GM23248 (cell line): ENCODE measurements at regions not wholly inside any gene's neighbourhood (a gene's known extent, or its start where the extent isn't known, plus 50 kb on each side); places are given as distances from the start of the nearest gene placed in this dataset.

Experiments used
- DNase-seq: peaks from one replicate; pipeline ENCODE4 v3.0.0-alpha.2; 2015
- H2AFZ ChIP-seq: fragments of 200-600 bp; sonication (generic); 2 replicates; pipeline ENCODE4 v1.6.1; 2016; ENCODE audit warnings: antibody characterized with exemption
- H3F3A ChIP-seq: fragments of 200-600 bp; sonication (generic); 2 replicates; pipeline ENCODE4 v1.6.1; 2016; ENCODE audit warnings: mild to moderate bottlenecking, antibody characterized with exemption, mixed run types; ENCODE audit not compliant: insufficient read depth
- H3K27ac ChIP-seq: fragments of 200-600 bp; sonication (generic); 2 replicates; pipeline ENCODE4 v1.5.1; 2016; ENCODE audit warnings: mild to moderate bottlenecking
- H3K27me3 ChIP-seq: fragments of 200-600 bp; sonication (generic); replicated peaks from 2 replicates; pipeline ENCODE4 v1.6.1; 2016; ENCODE audit warnings: mild to moderate bottlenecking; ENCODE audit not compliant: insufficient read depth
- H3K36me3 ChIP-seq: fragments of 200-600 bp; sonication (generic); 2 replicates; pipeline ENCODE4 v1.6.1; 2016; ENCODE audit warnings: low read depth, mild to moderate bottlenecking
- H3K4me1 ChIP-seq: fragments of 200-600 bp; sonication (generic); 2 replicates; pipeline ENCODE4 v1.6.1; 2016; ENCODE audit warnings: mild to moderate bottlenecking; ENCODE audit not compliant: insufficient read depth
- H3K4me2 ChIP-seq: fragments of 200-600 bp; sonication (generic); one replicate; pipeline ENCODE4 v1.6.1; 2016; ENCODE audit warnings: mild to moderate bottlenecking; ENCODE audit not compliant: unreplicated experiment
- H3K4me3 ChIP-seq: fragments of 200-600 bp; sonication (generic); 2 replicates; pipeline ENCODE4 v1.5.1; 2016; ENCODE audit warnings: mild to moderate bottlenecking
- H3K79me2 ChIP-seq: fragments of 200-600 bp; sonication (generic); 2 replicates; pipeline ENCODE4 v1.6.1; 2016; ENCODE audit warnings: mild to moderate bottlenecking; ENCODE audit not compliant: insufficient read depth
- H3K9ac ChIP-seq: fragments of 200-600 bp; sonication (generic); 2 replicates; pipeline ENCODE4 v1.6.1; 2016; ENCODE audit warnings: mild to moderate bottlenecking
- H3K9me2 ChIP-seq: fragments of 200-600 bp; sonication (generic); 2 replicates; pipeline ENCODE4 v1.6.1; 2016; ENCODE audit warnings: mixed run types, mild to moderate bottlenecking, moderate library complexity; ENCODE audit not compliant: insufficient read depth
- H3K9me3 ChIP-seq: fragments of 200-600 bp; sonication (generic); one replicate; pipeline ENCODE4 v1.6.1; 2017; ENCODE audit warnings: low read depth
- H4K20me1 ChIP-seq: fragments of 200-600 bp; sonication (generic); 2 replicates; pipeline ENCODE4 v1.6.0; 2016; ENCODE audit not compliant: insufficient read depth
- EZH2 ChIP-seq: fragments of 200-600 bp; sonication (generic); IDR thresholded peaks from 2 replicates; pipeline ENCODE4 v1.6.1; 2018; ENCODE audit warnings: antibody characterized with exemption, mild to moderate bottlenecking; ENCODE audit not compliant: insufficient read depth, poor library complexity, severe bottlenecking
- EZH2phosphoT487 ChIP-seq: fragments of 200-600 bp; sonication (generic); IDR thresholded peaks from 2 replicates; pipeline ENCODE4 v1.6.1; 2018; ENCODE audit warnings: antibody characterized with exemption, moderate library complexity, mild to moderate bottlenecking, low read depth; ENCODE audit not compliant: insufficient read depth
- WGBS, 2 experiments: methylation state at CpG; one replicate each; pipeline ENCODE4 v1.1.6; 2015 to 2017; ENCODE audit warnings: low lambda C conversion rate in 2 of 2, low coverage in 1 of 2; ENCODE audit errors: missing lambda C conversion rate in 2 of 2; 5-methylcytosine and 5-hydroxymethylcytosine counted together
- in situ Hi-C: fragments of 300-500 bp; cut with MboI; formaldehyde crosslinking; loops from 2 replicates; pipeline ENCODE4 v1.15.0; 2020

DNA sequence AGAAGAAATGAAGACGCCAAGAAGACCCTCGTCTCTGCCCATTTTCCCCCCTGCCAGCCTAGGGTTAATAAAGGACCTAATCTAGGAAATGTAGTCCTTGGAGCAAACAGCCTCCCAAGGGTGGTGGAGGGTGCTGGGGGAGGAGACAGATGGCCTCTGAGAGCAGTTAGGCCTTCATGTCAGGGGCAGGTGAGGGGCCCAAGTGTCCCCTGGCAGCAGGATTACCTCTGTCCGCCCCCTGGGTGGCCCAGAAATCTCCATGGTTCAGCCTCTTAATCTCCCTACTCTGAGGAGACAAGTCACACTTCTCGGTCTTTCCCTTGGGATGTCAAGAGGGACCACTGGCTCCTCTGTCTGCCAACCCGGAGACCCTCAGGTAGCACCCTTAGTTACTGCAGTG lies 365.4 kb upstream of the TNRC6C start:
- Histone ChIP-seq H4K20me1 (no peaks in the 10 kb centered on the region), H3K36me3 (no peaks in the 10 kb centered on the region), H3K27ac (no peak overlapping the region), H2AFZ (no peak overlapping the region), H3K9me2 (no peaks in the 10 kb centered on the region), H3K27me3 (peaks cover 53% of the 10 kb centered on the region), H3K4me2 (no peak overlapping the region), H3K4me3 (no peak overlapping the region), H3K4me1 (no peaks in the 10 kb centered on the region), H3K9ac (no peak overlapping the region), H3K79me2 (no peaks in the 10 kb centered on the region), H3F3A (no peaks in the 10 kb centered on the region), H3K9me3 (no peaks in the 10 kb centered on the region)
- in situ Hi-C loops: no loop called here
- WGBS, 2 experiments: 52 to 55% methylated on average over 5 of the region's 5 CpGs
- TF ChIP-seq EZH2: no peak
- TF ChIP-seq EZH2phosphoT487: no peak
- no peak for DNase-seq

DNA sequence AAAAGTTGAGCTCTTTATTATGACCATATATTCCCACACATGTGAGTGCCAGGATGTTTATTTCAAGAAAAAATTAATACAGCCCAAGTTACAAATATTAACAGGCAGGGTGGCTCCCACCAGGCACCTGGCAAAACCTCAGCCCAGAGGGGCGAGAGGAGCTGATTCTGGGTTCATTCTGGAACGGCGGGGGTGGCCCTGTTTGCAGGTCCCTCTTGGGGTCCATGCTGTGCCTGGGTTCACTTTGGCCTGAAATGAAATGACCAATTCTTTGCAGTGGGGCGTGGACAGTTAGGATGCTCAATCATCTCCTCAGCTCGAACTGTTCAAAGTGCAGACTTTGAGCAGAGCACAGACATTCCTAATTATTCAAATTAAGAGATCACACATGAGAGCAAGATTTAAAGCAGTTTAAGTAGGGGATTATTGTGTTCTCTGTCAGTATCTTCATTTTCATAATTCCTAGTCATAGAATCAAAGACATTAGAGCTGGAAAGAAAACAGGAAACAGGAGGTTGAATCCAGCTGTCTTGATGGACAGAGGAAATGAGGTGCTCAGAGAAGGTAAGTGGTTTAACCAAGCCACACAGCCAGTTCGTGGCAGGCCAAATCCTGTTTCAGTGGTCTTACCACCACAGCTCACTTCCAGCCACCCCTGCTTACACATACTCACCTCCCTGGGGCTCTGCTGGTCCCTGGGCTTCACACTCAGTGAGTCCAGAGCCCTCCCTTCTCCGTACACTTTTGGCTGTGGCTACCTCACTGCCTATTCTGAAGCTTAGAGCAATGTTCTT lies 363.9 kb upstream of the TNRC6C start:
- H3K27ac ChIP-seq: no peak overlapping the region
- no peaks in the 10 kb centered on the region for H3K79me2 ChIP-seq
- no peaks in the 10 kb centered on the region for H3K36me3 ChIP-seq
- no peak for TF ChIP-seq EZH2phosphoT487
- TF ChIP-seq EZH2: no peak
- no peaks in the 10 kb centered on the region for H3F3A ChIP-seq
- no peaks in the 10 kb centered on the region for H3K4me1 ChIP-seq
- no peaks in the 10 kb centered on the region for H4K20me1 ChIP-seq
- no peak overlapping the region for H3K4me3 ChIP-seq
- DNase-seq: no peak
- no peaks in the 10 kb centered on the region for H3K9me3 ChIP-seq
- no peak overlapping the region for H3K4me2 ChIP-seq
- 36 to 45% methylated on average over 7 of the region's 7 CpGs for WGBS, 2 experiments
- in situ Hi-C loops: no loop called here
- H3K9me2 ChIP-seq: no peaks in the 10 kb centered on the region
- H3K9ac ChIP-seq: no peak overlapping the region
- peaks cover 54% of the 10 kb centered on the region for H3K27me3 ChIP-seq
- no peak overlapping the region for H2AFZ ChIP-seq

DNA sequence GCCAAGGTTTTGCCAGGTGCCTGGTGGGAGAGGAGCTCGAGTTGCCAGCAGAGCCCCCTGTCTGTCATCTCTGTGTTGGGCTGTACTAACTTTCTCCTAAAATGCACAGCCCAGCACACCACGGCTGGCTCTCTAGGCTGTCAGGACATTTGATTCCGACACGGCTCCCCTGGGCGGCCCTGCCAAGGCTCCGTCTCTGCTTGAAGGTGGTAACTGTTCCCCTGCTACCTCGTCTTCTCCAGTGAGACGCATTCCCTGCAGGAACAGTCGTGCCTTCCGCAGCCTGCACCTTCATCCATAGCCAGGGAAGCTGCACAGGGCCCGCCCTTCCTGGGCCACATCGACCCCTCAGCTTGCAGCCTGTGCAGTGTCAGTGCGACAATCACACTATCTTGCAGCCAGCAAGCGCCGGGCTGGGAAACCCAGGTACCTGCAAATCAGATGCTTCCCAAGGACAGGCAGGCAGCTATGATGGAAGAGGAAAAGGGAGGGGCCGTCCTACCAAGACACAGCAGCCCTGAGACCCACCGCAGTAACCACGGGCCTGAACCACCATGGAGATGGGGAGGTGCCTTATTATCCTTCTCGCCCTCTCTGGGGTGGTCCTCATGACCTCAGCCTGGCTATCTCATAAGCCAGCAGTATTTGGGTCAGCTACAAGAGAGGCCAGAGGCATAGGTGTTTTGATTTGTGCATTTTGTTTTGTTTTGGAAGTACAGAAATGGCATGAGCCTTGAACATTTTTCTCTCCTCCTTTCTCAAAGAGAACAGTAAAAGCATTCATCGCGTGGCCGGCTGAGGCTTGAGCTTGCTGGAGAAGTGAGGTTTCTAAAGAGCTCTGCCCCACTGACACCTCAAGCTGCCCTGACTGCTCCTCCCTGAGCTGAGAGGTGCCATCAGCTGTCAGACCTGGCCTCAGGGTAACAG lies 361.7 kb upstream of the TNRC6C start:
- Histone ChIP-seq H4K20me1 (no peaks in the 10 kb centered on the region), H3K9me2 (no peaks in the 10 kb centered on the region), H3K4me3 (no peak overlapping the region), H3F3A (0 out of 2 replicates have a peak, but pooled peaks cover 1% of the 10 kb centered on the region), H3K4me2 (no peak overlapping the region), H2AFZ (no peak overlapping the region), H3K36me3 (no peaks in the 10 kb centered on the region), H3K4me1 (peaks cover 2% of the 10 kb centered on the region), H3K9ac (no peak overlapping the region), H3K9me3 (no peaks in the 10 kb centered on the region), H3K27me3 (peaks cover 47% of the 10 kb centered on the region), H3K79me2 (no peaks in the 10 kb centered on the region), H3K27ac (no peak overlapping the region)
- no peak for TF ChIP-seq EZH2
- no peak for TF ChIP-seq EZH2phosphoT487
- 69 to 70% methylated on average over 22 of the region's 22 CpGs for WGBS, 2 experiments
- in situ Hi-C loops: no loop called here
- DNase-seq: no peak

DNA sequence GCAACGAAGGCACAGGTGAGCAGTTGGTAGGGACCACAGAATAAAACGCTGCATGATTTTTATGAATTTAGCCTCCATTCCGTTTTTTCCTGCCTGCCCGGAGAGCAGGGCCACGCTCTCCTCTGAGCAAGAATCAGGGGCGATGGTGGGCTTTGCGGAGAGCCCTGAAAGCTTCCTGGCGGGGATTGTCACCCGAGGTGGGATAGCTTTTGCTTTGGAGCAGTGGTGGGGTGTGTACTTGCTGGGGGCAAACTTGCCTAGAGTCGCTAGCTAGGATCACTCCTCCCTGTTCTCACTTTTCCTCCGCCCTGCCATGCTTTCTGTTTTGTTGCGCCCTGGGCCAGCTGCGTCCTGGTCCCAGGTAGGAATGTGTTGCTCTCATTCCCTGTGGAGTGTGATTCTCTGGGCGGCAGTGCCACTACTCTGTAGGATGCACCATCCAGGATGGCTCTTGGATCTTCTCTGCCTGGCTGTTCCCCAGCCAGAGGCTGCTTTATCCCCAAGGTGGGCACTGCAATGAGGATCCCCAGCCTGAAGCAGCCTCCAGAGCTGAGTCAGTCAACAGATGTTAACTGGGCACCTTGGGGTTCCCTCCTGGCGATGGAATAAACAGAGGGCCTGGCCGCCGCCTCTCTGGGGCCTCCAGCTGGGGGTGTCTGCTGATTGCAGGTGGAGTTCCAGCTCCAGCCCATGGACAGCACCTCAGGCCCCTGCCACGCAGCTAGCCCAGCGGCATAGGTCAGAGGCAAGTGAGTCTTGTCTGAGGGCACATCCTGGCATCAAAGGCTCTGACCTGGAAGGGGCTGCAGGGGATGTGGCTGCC lies 360.9 kb upstream of the TNRC6C start:
- WGBS, 2 experiments: 79 to 80% methylated on average over 19 of the region's 19 CpGs
- in situ Hi-C loops: no loop called here

More for the DNA sequence above, 360.9 kb upstream of the TNRC6C start:
- Histone ChIP-seq H3K9me3 (no peaks in the 10 kb centered on the region), H3K4me3 (no peak overlapping the region), H3F3A (0 out of 2 replicates have a peak, but pooled peaks cover 5% of the 10 kb centered on the region), H3K4me2 (no peak overlapping the region), H3K9me2 (no peaks in the 10 kb centered on the region), H3K4me1 (peaks cover 10% of the 10 kb centered on the region), H3K9ac (no peak overlapping the region), H3K36me3 (no peaks in the 10 kb centered on the region), H4K20me1 (no peaks in the 10 kb centered on the region), H3K27ac (no peak overlapping the region), H3K27me3 (peaks cover 40% of the 10 kb centered on the region), H2AFZ (no peak overlapping the region), H3K79me2 (no peaks in the 10 kb centered on the region)
- TF ChIP-seq EZH2: no peak
- TF ChIP-seq EZH2phosphoT487: no peak
- no peak for DNase-seq
